ENCODE measurements at regions not wholly inside any gene's neighbourhood (a gene's known extent, or its start where the extent isn't known, plus 50 kb on each side); places are given as distances from the start of the nearest gene placed in this dataset.

DNA sequence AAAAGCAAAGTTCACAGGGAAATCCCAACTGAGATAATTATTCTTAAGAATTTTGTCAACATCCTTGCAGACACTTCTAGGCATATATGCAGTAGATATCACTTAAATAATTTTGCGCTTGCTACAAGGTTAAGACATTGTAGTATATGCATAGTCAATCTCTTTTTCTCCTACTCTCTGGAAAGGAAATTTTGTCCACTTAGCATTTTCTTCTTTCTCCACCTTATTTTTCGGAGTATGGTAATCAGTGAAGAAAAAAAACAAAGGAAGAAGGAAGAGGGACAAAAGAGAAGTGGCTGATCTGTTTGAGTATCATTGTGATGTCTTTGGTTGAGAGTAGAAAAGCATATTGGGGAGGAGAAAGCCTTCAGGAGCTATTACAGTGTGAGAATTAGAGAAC lies 104.6 kb downstream of the LACC1 start:
- no peak for DNase-seq (ENCODE audit: low read depth in 2 of 2)

GRCh38 chr13:43985422-43986072 lies 105.8 kb downstream of the LACC1 start:
- DNase-seq (ENCODE audit: low read depth in 2 of 2) = no peak

DNA sequence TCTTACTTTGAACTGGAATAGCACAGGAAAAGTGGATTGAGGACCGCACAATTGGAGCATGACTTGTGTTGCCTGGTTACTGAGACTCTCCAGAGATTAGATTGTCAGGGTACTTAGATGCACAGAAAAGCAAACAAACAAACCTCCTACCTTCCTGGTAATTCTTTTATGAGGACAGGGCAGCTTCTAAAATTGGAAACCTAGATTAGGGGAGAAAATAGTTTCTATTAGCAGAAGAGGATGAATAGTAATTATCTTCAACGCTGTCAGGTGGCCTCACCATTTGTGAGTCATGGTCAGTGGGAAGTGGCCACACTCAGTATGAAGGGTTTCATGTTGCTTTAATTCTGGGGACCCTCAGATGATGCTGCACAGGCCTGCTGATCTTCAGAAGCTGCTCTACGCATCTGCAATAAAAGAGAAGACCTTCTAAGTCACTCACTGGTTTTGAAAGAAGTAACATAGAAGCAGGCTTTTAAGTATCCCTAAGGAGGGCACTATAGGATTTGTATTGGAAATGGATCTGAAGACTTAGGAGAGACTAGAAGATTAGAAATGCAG lies 106.8 kb downstream of the LACC1 start:
- no peak for DNase-seq (ENCODE audit: low read depth in 2 of 2)

DNA sequence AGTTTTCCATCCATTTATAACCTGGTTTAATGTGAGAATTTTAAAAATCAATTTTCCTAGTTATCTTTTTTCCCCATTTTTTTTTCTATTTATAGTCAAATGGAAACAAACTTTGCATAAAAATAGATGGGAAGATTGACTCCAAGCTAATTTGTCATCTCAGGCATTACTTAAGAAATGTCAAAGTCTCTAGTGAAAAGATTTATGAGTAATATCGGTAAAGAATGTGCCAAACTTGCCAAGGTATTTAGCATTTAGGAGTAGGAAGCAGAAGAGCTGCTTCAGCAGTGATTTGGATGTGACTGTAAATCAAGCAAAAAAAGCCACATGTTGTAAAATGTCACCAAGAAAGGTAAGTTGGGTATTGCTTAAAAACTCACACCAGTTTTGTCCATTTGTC lies 108.6 kb downstream of the LACC1 start:
- DNase-seq (ENCODE audit: low read depth in 2 of 2) = no peak

GRCh38 chr13:43990021-43990420 lies 110.3 kb downstream of the LACC1 start:
- no peak for DNase-seq (ENCODE audit: low read depth in 2 of 2)

DNA sequence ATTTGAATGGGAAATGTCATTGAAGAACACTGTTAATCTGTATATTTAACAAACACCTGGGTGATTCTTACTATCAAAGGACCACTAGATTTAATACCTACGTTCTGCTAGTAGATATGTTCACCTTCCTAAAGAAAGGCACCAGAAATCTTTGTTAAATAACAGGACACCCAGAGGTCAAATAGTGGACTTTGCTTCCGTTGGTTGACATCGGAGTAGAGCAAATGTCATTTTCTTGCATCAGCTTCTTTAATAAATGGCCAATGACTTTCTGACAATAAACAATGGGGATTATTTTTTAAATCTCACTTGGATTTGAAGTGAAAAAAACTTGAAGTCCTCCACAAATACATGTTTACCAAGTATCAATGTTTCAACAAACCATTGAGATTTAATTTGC lies 111.1 kb downstream of the LACC1 start:
- no peak for DNase-seq (ENCODE audit: low read depth in 2 of 2)

DNA sequence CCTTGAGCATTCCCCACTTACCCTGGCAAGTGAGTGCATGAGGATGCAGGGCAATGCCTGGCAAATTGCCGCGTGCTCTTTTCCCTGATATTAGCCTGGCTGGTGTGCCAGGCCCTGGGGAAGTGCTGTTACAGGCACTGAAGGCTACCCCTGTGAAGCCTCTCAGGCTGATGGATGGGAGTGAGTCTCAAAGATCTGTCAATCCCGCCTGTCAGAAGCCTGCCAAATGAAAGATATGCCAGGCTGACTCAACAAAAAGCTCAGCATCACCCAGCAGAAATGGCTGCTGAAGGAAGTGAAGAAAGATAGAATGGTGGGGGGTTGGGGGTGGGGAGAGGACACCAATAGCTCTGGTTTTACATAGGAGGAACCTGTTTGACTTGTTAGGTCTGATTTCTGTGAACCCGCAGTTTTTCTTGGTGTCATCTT lies 112.1 kb downstream of the LACC1 start:
- no peak for DNase-seq (ENCODE audit: low read depth in 2 of 2)

DNA sequence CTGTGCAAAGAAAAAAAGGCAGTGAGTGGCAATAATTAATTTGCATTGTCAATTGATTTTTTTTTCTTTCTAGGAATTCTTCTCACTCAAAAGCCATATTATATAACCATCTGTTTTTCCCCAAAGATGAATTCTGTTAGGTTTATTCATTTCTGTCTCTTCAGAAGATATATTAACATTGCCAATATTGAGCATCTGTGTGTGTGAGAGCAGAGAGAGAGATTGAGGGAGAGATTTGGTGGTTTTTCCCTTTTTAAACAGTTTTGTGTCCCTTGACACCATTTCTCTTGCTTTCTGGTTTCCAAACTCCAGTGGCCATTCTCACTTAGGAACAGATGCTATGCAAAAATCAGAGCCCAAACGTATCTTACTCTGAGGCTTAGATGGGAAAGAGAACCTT lies 112.5 kb downstream of the LACC1 start:
- DNase-seq (ENCODE audit: low read depth in 2 of 2) = no peak

DNA sequence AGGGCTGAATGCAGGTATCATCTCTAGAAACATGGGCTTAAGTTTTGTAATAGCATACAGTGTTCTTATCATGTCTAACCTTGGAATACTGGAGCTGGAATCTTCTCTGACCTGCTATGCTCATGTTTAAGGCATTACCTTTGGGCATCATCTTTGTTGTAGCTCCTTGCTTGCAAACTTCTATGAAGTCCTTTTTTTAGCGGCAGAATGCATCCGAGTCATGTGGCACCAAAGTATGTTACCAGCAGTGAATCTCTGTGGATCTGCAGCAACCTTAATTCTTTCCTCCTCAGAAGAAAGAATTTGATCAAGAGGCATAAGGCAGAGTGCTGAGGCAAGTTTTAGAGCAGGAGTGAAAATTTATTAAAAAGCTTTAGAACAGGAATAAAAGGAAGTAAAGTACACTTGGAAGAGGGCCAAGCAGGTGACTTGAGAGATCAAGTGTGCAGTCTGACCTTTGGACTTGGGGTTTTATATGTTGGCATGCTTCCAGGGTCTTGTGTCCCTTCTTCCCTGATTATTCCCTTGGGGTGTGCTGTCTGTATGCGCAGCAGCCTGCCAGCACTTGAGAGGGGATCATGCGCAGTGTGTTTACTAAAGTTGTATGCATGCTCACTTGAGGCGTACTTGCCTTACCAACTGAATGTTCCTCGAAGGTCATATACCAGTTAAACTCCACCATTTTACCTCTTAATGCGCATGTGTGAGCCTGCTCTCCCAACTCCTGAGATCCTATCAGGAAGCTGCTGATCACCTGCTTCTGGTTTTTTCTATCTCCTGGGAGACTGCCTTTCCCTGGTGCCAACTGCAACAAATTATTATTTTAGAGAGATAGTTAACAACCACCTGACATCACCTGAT lies 115.5 kb downstream of the LACC1 start:
- DNase-seq (ENCODE audit: low read depth in 2 of 2) = no peak

DNA sequence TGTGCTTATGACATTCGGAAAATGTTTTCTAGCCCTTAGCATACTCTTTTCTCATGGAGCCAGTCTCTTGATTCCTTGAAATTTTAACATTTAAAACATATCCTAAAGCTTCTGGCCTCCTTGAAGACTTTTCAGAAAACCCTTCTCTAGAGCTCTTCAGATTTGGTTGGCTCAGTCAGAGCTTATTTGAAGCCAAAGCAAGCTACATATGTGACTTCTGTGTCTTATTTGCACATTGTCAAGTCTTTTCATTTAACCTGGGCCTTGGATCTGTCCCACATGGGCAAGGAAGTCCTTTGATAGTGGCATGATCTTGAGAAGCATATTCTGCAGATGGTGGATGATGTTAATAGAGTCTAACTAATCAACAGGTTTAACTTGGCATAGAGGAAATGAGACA lies 116.5 kb downstream of the LACC1 start:
- no peak for DNase-seq (ENCODE audit: low read depth in 2 of 2)

DNA sequence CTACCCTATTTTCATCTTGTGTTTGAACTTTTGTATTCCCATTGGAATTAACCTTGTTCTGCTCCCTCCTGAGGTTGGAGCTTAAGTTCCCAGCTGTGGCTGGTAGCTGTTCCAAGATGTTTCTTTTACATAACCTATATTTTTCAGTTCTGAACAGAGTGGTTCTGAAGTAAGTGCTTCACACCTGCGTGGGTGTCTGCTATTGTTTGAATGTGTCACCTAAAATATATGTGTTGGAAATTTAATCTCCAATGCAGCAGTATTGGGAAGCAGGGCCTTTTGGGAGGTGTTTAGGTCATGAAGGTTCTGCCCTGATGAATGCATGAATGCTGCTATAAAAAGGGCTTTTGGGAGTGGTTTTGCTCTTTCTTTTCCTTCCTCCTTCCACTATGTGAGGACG lies 123.8 kb downstream of the LACC1 start:
- no peak for DNase-seq (ENCODE audit: low read depth in 2 of 2)

DNA sequence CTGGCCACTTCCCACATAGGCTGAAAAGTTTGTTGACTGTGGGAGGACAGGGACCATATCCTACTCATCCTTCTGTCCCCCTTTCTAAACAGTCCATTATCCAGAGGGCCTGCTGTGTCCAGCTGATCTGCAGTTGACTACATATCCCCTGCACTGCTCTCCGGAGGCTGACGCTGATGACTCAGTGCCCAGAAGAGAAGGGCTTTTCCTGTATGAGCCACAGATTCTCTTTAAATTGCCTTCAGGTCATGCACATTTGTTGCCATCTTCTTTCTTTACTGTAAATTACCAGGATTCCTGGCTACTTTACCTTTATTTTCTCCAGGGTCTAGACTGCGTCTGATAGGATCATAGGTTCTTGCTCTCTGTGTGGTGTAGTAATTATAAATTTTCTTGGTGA lies 125.2 kb downstream of the LACC1 start:
- peak; percentile 69 to 88 for DNase-seq (ENCODE audit: low read depth in 2 of 2)

GRCh38 chr13:44007451-44007850 lies 127.7 kb downstream of the LACC1 start:
- no peak for DNase-seq (ENCODE audit: low read depth in 2 of 2)

- peak in 1 of 2 donors; percentile 3 for DNase-seq (ENCODE audit: low read depth in 2 of 2)
These were observed 131.3 kb downstream of the LACC1 start for GRCh38 chr13:44011036-44011435.

DNA sequence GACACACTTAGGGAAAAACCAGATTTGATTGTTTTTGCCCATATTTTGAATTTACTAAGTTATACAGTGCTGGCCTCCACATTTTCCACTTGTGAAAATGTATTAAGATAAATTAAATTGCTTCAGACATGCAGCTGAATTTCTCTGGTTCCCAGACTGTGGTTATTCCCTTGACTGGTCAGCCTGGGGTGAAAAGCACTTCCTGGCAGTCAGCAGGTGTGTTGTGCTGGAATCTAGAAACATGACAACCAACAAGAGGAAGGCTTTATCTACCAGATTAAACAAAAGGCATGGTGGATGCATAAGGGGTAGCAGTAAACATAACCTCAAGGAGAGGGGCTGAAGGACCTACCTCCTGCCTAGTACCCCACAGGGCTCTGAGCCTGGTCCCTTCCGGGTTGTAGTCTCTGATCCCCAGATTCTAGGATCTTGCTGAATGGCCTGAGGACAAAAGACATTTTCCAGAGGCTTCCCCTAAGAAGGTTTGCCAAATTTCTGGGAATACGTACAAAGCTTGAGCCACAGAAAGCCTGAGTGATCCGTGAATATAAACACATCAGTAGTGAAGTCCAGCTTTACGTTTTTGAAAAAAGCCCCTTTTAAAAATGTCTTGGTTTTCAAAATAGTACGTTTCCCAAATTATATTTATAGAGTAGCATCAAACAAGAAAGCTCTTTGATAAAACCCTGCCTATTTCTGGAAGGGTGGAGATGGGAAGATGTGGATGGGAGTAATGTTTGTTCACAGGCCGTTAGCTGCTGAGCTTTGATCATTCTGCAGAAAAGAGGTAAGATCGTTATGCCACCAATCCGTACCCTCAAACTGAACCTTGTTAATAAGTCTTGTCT lies 133.4 kb downstream of the LACC1 start:
- DNase-seq (ENCODE audit: low read depth in 2 of 2) = peak; percentile 24 to 67

GRCh38 chr13:44013758-44014291 lies 134.1 kb downstream of the LACC1 start:
- peak; percentile 85 to 90 for DNase-seq (ENCODE audit: low read depth in 2 of 2)

DNA sequence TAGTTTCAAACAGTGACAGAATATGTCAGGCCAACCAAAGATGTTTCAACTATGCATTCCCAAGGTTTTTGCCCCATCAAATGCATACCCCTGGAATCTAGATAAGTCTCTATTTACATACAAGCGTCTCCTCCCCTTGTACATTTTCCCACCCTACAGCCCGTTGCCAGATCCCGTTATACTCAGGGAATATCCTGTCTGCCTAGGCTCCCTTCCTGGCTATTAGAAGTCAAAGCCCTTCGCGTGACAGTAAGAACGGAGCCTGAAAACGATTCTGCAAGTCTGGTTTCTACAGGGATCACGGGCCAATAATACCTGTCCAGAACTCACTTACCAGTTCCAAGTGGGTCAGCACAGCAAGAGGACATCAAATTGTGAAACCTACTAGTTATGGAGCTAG lies 134.8 kb downstream of the LACC1 start:
- DNase-seq (ENCODE audit: low read depth in 2 of 2) = peak; percentile 76 to 77

- DNase-seq (ENCODE audit: low read depth in 2 of 2) = peak in 1 of 2 donors; percentile 9
These were observed 135.4 kb downstream of the LACC1 start for GRCh38 chr13:44015118-44015517.

DNA sequence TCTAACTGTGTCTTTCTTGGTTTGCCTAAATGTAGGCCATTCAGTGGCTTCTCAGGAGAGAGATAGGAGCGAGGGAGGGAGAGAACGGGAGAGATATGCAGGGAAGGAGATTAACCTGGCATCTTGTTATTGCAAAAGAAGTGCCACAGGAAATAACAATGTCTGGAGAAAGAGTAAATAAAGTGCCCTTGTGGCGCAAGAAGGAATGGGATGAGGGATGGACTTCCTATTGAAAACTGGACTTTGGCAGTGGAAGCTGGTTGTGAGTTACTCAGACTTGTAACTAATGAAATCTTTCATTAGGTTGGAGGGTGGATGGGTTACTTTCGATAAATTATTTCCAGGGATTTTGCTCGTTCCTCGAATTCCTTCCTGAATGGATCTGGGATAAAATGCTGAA lies 136.1 kb downstream of the LACC1 start:
- peak in 1 of 2 donors; percentile 34 for DNase-seq (ENCODE audit: low read depth in 2 of 2)

- no peak for DNase-seq (ENCODE audit: low read depth in 2 of 2)
These were observed 138.1 kb downstream of the LACC1 start for GRCh38 chr13:44017756-44018309.

GRCh38 chr13:44019651-44020050 lies 139.9 kb downstream of the LACC1 start:
- no peak for DNase-seq (ENCODE audit: low read depth in 2 of 2)
